CD4-positive, CD25-positive, alpha-beta regulatory T cell (primary cell): ENCODE measurements at regions not wholly inside any gene's neighbourhood (a gene's known extent, or its start where the extent isn't known, plus 50 kb on each side); places are given as distances from the start of the nearest gene placed in this dataset.

Experiments
- ATAC-seq, 2 donors: fragments of 150-1000 bp; cut with Tn5 transposase; one replicate each; pipeline ENCODE4 v1.10.0; 2021; ENCODE audit warnings: low read depth in 2 of 2, moderate number of reproducible peaks in 2 of 2, moderate library complexity in 1 of 2
- DNase-seq, 3 donors: peaks; one replicate each; pipeline versions ENCODE4 v3.0.0 to v3.0.0-alpha.2; 2012 to 2022; ENCODE audit warnings: mixed read lengths in 1 of 3
- H3K27ac ChIP-seq: one replicate; pipeline ENCODE4 v1.7.0; 2013; ENCODE audit warnings: mild to moderate bottlenecking, low read length; ENCODE audit not compliant: insufficient read depth, poor library complexity, severe bottlenecking
- H3K27me3 ChIP-seq: one replicate; pipeline ENCODE4 v1.7.0; 2013; ENCODE audit warnings: low read length; ENCODE audit not compliant: control insufficient read depth, insufficient read depth
- H3K36me3 ChIP-seq: one replicate; pipeline ENCODE4 v1.7.0; 2013; ENCODE audit warnings: mild to moderate bottlenecking, low read length, moderate library complexity; ENCODE audit not compliant: control insufficient read depth, insufficient read depth
- H3K4me1 ChIP-seq: 2 replicates; pipeline ENCODE4 v1.7.0; 2013; ENCODE audit warnings: mild to moderate bottlenecking, low read length; ENCODE audit not compliant: insufficient read depth, control insufficient read depth, poor library complexity, severe bottlenecking
- H3K4me3 ChIP-seq: one replicate; pipeline ENCODE4 v1.7.0; 2013; ENCODE audit warnings: low read depth, mild to moderate bottlenecking, low read length, moderate library complexity
- H3K9me3 ChIP-seq, 2 experiments: 1 replicate in 1 of 2; 2 replicates in 1 of 2; pipeline ENCODE4 v1.7.0; 2013; ENCODE audit warnings: low read length in 2 of 2, mild to moderate bottlenecking in 1 of 2, moderate library complexity in 1 of 2; ENCODE audit not compliant: control insufficient read depth in 2 of 2
- H3K27ac Mint-ChIP-seq, 3 donors: one replicate each; pipeline ENCODE4 v1.8.0; 2020 to 2022; ENCODE audit warnings: mild to moderate bottlenecking in 3 of 3, mixed read lengths in 3 of 3, moderate library complexity in 2 of 3
- H3K27me3 Mint-ChIP-seq: one replicate; pipeline ENCODE4 v1.8.0; 2022; ENCODE audit warnings: mild to moderate bottlenecking, mixed read lengths
- H3K36me3 Mint-ChIP-seq: one replicate; pipeline ENCODE4 v1.8.0; 2020; ENCODE audit warnings: mixed read lengths
- H3K4me1 Mint-ChIP-seq, 4 donors: one replicate each; pipeline ENCODE4 v1.8.0; 2020 to 2022; ENCODE audit warnings: mixed read lengths in 4 of 4, mild to moderate bottlenecking in 1 of 4
- H3K4me3 Mint-ChIP-seq, 4 donors: one replicate each; pipeline ENCODE4 v1.8.0; 2020 to 2022; ENCODE audit warnings: mild to moderate bottlenecking in 4 of 4, mixed read lengths in 4 of 4, moderate library complexity in 3 of 4
- H3K9me3 Mint-ChIP-seq, 7 donors: one replicate each; pipeline ENCODE4 v1.8.0; 2020 to 2022; ENCODE audit warnings: mixed read lengths in 7 of 7, mild to moderate bottlenecking in 3 of 7, moderate library complexity in 2 of 7

GRCh38 chr1:38101037-38101785 lies 54.6 kb upstream of the POU3F1 start:
- H3K4me3 ChIP-seq: no peak overlapping the region
- H3K9me3 ChIP-seq: no peaks in the 10 kb centered on the region
- H3K36me3 Mint-ChIP-seq: no peaks in the 10 kb centered on the region
- H3K27ac ChIP-seq: no peak overlapping the region
- no peak overlapping the region for H3K27ac Mint-ChIP-seq
- H3K27me3 ChIP-seq: no peaks in the 10 kb centered on the region
- H3K27me3 Mint-ChIP-seq: peaks cover 10% of the 10 kb centered on the region
- ATAC-seq (no peak), DNase-seq (no peak)
- H3K9me3 Mint-ChIP-seq: peaks cover 0 to 2% (median 0%) of the 10 kb centered on the region in 7 donors
- no peaks in the 10 kb centered on the region for H3K4me1 Mint-ChIP-seq
- no peak overlapping the region for H3K4me3 Mint-ChIP-seq
- no peaks in the 10 kb centered on the region for H3K4me1 ChIP-seq
- no peaks in the 10 kb centered on the region for H3K36me3 ChIP-seq

- peaks cover 4% of the 10 kb centered on the region for H3K27me3 ChIP-seq
- no peak overlapping the region for H3K27ac ChIP-seq
- Mint-ChIP-seq H3K4me1 (no peaks in the 10 kb centered on the region), H3K4me3 (no peak overlapping the region), H3K9me3 (peaks cover 0 to 2% (median 0%) of the 10 kb centered on the region in 7 donors), H3K27me3 (peaks cover 16% of the 10 kb centered on the region), H3K36me3 (no peaks in the 10 kb centered on the region), H3K27ac (peak overlapping the region in 1 of 3 donors; percentile 2)
- no peaks in the 10 kb centered on the region for H3K9me3 ChIP-seq
- ATAC-seq (no peak), DNase-seq (no peak)
- H3K4me1 ChIP-seq: no peaks in the 10 kb centered on the region
- no peaks in the 10 kb centered on the region for H3K36me3 ChIP-seq
- no peak overlapping the region for H3K4me3 ChIP-seq
Observed at GRCh38 chr1:38098101-38098847, 51.7 kb upstream of the POU3F1 start.

GRCh38 chr1:38097284-38097898 lies 50.8 kb upstream of the POU3F1 start:
- DNase-seq: no peak
- H3K36me3 Mint-ChIP-seq: no peaks in the 10 kb centered on the region
- H3K27ac Mint-ChIP-seq: no peak overlapping the region
- Histone ChIP-seq H3K27ac (no peak overlapping the region), H3K36me3 (no peaks in the 10 kb centered on the region), H3K27me3 (peaks cover 4% of the 10 kb centered on the region), H3K4me3 (no peak overlapping the region), H3K4me1 (no peaks in the 10 kb centered on the region), H3K9me3 (no peaks in the 10 kb centered on the region)
- H3K27me3 Mint-ChIP-seq: peaks cover 17% of the 10 kb centered on the region
- peaks cover 0 to 2% (median 0%) of the 10 kb centered on the region in 7 donors for H3K9me3 Mint-ChIP-seq
- ATAC-seq: no peak
- no peak overlapping the region for H3K4me3 Mint-ChIP-seq
- no peaks in the 10 kb centered on the region for H3K4me1 Mint-ChIP-seq
